H1 (cell line): ENCODE measurements at regions not wholly inside any gene's neighbourhood (a gene's known extent, or its start where the extent isn't known, plus 50 kb on each side); places are given as distances from the start of the nearest gene placed in this dataset.

ENCODE experiments used
- CTCF ChIA-PET: fragments of 300-600 bp; sonication (Branson Sonifier 250); formaldehyde crosslinking; loops from one replicate; lab custom pipeline; 2021; ENCODE audit not compliant: partially characterized antibody; lab: Charles Lee
- POLR2A ChIA-PET: fragments of 300-600 bp; sonication (Branson Sonifier 250); formaldehyde crosslinking; loops from one replicate; lab custom pipeline; 2021; ENCODE audit warnings: inconsistent platforms; ENCODE audit not compliant: partially characterized antibody; lab: Charles Lee
- DNase-seq, 2 experiments: peaks; one replicate each; pipeline versions ENCODE4 v3.0.0 to v3.0.0-alpha.2; 2010 to 2022; ENCODE audit warnings: low spot score in 2 of 2, low read depth in 1 of 2, mixed read lengths in 1 of 2
- FAIRE-seq: peaks from 2 replicates; lab custom pipeline; 2011; peaks lifted over from hg19 to GRCh38; lab: Jason Lieb, UNC
- H2AFZ ChIP-seq: 2 replicates; pipeline ENCODE4 v1.8.1; 2012; ENCODE audit warnings: low read length, inconsistent platforms
- H2AK5ac ChIP-seq: 2 replicates; pipeline ENCODE4 v1.6.1; 2013; ENCODE audit warnings: low read depth, low read length
- H2BK120ac ChIP-seq: replicated peaks from 2 replicates; pipeline ENCODE3; 2013; ENCODE audit warnings: low read depth, low read length, inconsistent platforms
- H2BK12ac ChIP-seq: 2 replicates; pipeline ENCODE4 v1.6.1; 2013; ENCODE audit warnings: low read depth, low read length
- H2BK15ac ChIP-seq: 2 replicates; pipeline ENCODE4 v1.6.1; 2013; ENCODE audit warnings: low read length
- H2BK20ac ChIP-seq: 2 replicates; pipeline ENCODE4 v1.6.1; 2013; ENCODE audit warnings: low read length
- H2BK5ac ChIP-seq: 2 replicates; pipeline ENCODE4 v1.6.1; 2013; ENCODE audit warnings: low read depth, low read length
- H3K14ac ChIP-seq: 2 replicates; pipeline ENCODE4 v1.6.1; 2013; ENCODE audit warnings: inconsistent platforms; ENCODE audit not compliant: insufficient read length
- H3K18ac ChIP-seq: 2 replicates; pipeline ENCODE4 v1.6.1; 2013; ENCODE audit warnings: low read length; ENCODE audit errors: extremely low read depth
- H3K23ac ChIP-seq: 2 replicates; pipeline ENCODE4 v1.6.1; 2013; ENCODE audit warnings: inconsistent platforms; ENCODE audit not compliant: insufficient read length
- H3K23me2 ChIP-seq: 2 replicates; pipeline ENCODE4 v1.6.1; 2013; ENCODE audit warnings: low read depth, low read length
- H3K27ac ChIP-seq: 2 replicates; pipeline ENCODE4 v1.6.1; 2011; ENCODE audit warnings: low read depth, low read length, inconsistent platforms
- H3K27me3 ChIP-seq, 4 experiments: replicated peaks in 1 of 4; 1 replicate in 1 of 4; 2 replicates in 3 of 4; pipeline versions ENCODE4 v1.6.1 to v1.8.1; 2011 to 2013; ENCODE audit warnings: low read length in 3 of 4, mild to moderate bottlenecking in 3 of 4, inconsistent platforms in 2 of 4, mixed read lengths in 2 of 4, moderate library complexity in 1 of 4; ENCODE audit not compliant: control insufficient read depth in 3 of 4, insufficient read depth in 3 of 4; ENCODE audit errors: extremely low read depth in 1 of 4
- H3K36me3 ChIP-seq, 4 experiments: 2 replicates each; pipeline versions ENCODE4 v1.6.1 to v1.8.1; 2011 to 2013; ENCODE audit warnings: mild to moderate bottlenecking in 4 of 4, low read length in 3 of 4, moderate library complexity in 2 of 4, control low read depth in 1 of 4, inconsistent platforms in 1 of 4; ENCODE audit not compliant: insufficient read depth in 4 of 4, control insufficient read depth in 2 of 4
- H3K4ac ChIP-seq: replicated peaks from 2 replicates; pipeline ENCODE3; 2013; ENCODE audit warnings: low read length, low read depth, mixed read lengths, inconsistent platforms; ENCODE audit not compliant: insufficient read length
- H3K4me1 ChIP-seq, 4 experiments: replicated peaks in 1 of 4; 1 replicate in 1 of 4; 2 replicates in 3 of 4; pipeline versions ENCODE4 v1.6.1 to v1.8.1; 2011 to 2013; ENCODE audit warnings: low read length in 3 of 4, inconsistent platforms in 2 of 4, mixed read lengths in 1 of 4; ENCODE audit not compliant: insufficient read depth in 4 of 4, control insufficient read depth in 3 of 4
- H3K4me2 ChIP-seq, 2 experiments: 2 replicates each; pipeline versions ENCODE4 v1.6.1 to v1.8.1; 2011 to 2013; ENCODE audit warnings: low read depth in 2 of 2, low read length in 2 of 2, control low read depth in 1 of 2, inconsistent platforms in 1 of 2, mild to moderate bottlenecking in 1 of 2; ENCODE audit not compliant: insufficient read depth in 1 of 2
- H3K4me3 ChIP-seq, 4 experiments: fragments of 200-600, 300-600 bp in 1 of 4; sonication (generic), shearing (Covaris generic), sonication (Bioruptor Twin) in 1 of 4; 2 replicates each; pipeline versions ENCODE4 v1.5.1 to v1.8.1; 2011 to 2016; ENCODE audit warnings: low read length in 4 of 4, low read depth in 3 of 4, control low read depth in 2 of 4, inconsistent platforms in 2 of 4, mild to moderate bottlenecking in 2 of 4, mixed read lengths in 1 of 4, moderate library complexity in 1 of 4; ENCODE audit not compliant: insufficient read depth in 2 of 4; ENCODE audit errors: extremely low read depth in 1 of 4
- H3K56ac ChIP-seq: replicated peaks from 2 replicates; pipeline ENCODE3; 2013; ENCODE audit warnings: low read depth, mild to moderate bottlenecking, mixed read lengths, low read length, inconsistent platforms; ENCODE audit not compliant: insufficient read length
- H3K79me1 ChIP-seq: 2 replicates; pipeline ENCODE4 v1.6.1; 2013; ENCODE audit warnings: low read depth, low read length, control low read depth
- H3K79me2 ChIP-seq, 2 experiments: 2 replicates each; pipeline versions ENCODE4 v1.6.1 to v1.8.1; 2012 to 2013; ENCODE audit warnings: low read length in 2 of 2, mild to moderate bottlenecking in 2 of 2, inconsistent platforms in 1 of 2; ENCODE audit not compliant: insufficient read depth in 2 of 2, control insufficient read depth in 1 of 2
- H3K9ac ChIP-seq, 4 experiments: replicated peaks in 1 of 4; 1 replicate in 1 of 4; 2 replicates in 3 of 4; pipeline versions ENCODE4 v1.6.1 to v1.8.1; 2011 to 2013; ENCODE audit warnings: low read depth in 3 of 4, low read length in 3 of 4, control low read depth in 2 of 4, mild to moderate bottlenecking in 2 of 4, moderate library complexity in 2 of 4, inconsistent platforms in 1 of 4; ENCODE audit errors: extremely low read depth in 1 of 4
- H3K9me3 ChIP-seq, 2 experiments: 2 replicates each; pipeline versions ENCODE4 v1.6.1 to v1.8.1; 2012 to 2013; ENCODE audit warnings: mild to moderate bottlenecking in 2 of 2, moderate library complexity in 2 of 2, control low read depth in 1 of 2, inconsistent platforms in 1 of 2, low read depth in 1 of 2, low read length in 1 of 2, mixed read lengths in 1 of 2; ENCODE audit not compliant: insufficient read depth in 2 of 2
- H4K20me1 ChIP-seq, 2 experiments: replicated peaks in 1 of 2; 2 replicates each; pipeline versions ENCODE3 to v1.8.1; 2011 to 2013; ENCODE audit warnings: inconsistent platforms in 2 of 2, low read length in 2 of 2, mild to moderate bottlenecking in 1 of 2; ENCODE audit not compliant: insufficient read depth in 2 of 2, control insufficient read depth in 1 of 2
- H4K5ac ChIP-seq: 2 replicates; pipeline ENCODE4 v1.6.1; 2013; ENCODE audit warnings: low read length, low read depth, mixed read lengths, inconsistent platforms; ENCODE audit not compliant: insufficient read length
- H4K8ac ChIP-seq: 2 replicates; pipeline ENCODE4 v1.8.0; 2013; ENCODE audit warnings: mild to moderate bottlenecking, moderate library complexity, low read length, inconsistent platforms; ENCODE audit not compliant: insufficient read depth; ENCODE audit errors: extremely low read depth
- H4K91ac ChIP-seq: replicated peaks from 2 replicates; pipeline ENCODE3; 2013; ENCODE audit warnings: low read length, mixed read lengths, inconsistent platforms; ENCODE audit not compliant: insufficient read length
- ASH2L ChIP-seq: fragments of 200-600, 300-600 bp; sonication (generic); IDR thresholded peaks from one replicate; pipeline ENCODE4 v1.7.1; 2017; ENCODE audit warnings: low read length
- BCL11A ChIP-seq, 2 experiments: IDR thresholded peaks; one replicate each; pipeline ENCODE4 v1.6.1; 2011; ENCODE audit warnings: low read depth in 2 of 2, low read length in 2 of 2, mild to moderate bottlenecking in 2 of 2
- CBX5 ChIP-seq: fragments of 300-800, 300-1000 bp; sonication (generic); IDR thresholded peaks from 2 replicates; pipeline ENCODE4 v1.7.1; 2016; ENCODE audit warnings: antibody characterized with exemption, low read length, low read depth
- CBX8 ChIP-seq: fragments of 300-800, 300-1000 bp; sonication (generic); IDR thresholded peaks from 2 replicates; pipeline ENCODE4 v1.7.1; 2016; ENCODE audit warnings: low read depth, low read length, borderline replicate concordance
- CHD2 ChIP-seq: IDR thresholded peaks from 2 replicates; pipeline ENCODE4 v1.6.1; 2012; ENCODE audit warnings: low read length, improper control_type of control experiment
- CTCF ChIP-seq, 3 experiments: IDR thresholded peaks; 1 replicate in 2 of 3; 2 replicates in 1 of 3; pipeline versions ENCODE4 v1.5.1 to v1.6.1; 2011; ENCODE audit warnings: low read length in 3 of 3, mild to moderate bottlenecking in 3 of 3, inconsistent platforms in 2 of 3, low read depth in 1 of 3, moderate library complexity in 1 of 3; ENCODE audit not compliant: insufficient read depth in 1 of 3; ENCODE audit errors: control extremely low read depth in 1 of 3
- RAD21 ChIP-seq, 2 experiments: IDR thresholded peaks in 1 of 2; conservative IDR thresholded peaks in 1 of 2; 2 replicates each; pipeline ENCODE4 v1.6.1; 2011; ENCODE audit warnings: low read depth in 2 of 2, low read length in 2 of 2, improper control_type of control experiment in 1 of 2, inconsistent platforms in 1 of 2, mild to moderate bottlenecking in 1 of 2, moderate library complexity in 1 of 2
- RBBP5 ChIP-seq: IDR thresholded peaks from 2 replicates; pipeline ENCODE4 v1.7.1; 2012; ENCODE audit warnings: low read depth, mild to moderate bottlenecking, inconsistent platforms, low read length, moderate library complexity, borderline replicate concordance
- SAP30 ChIP-seq: fragments of 300-600 bp; sonication (generic); IDR thresholded peaks from 2 replicates; pipeline ENCODE4 v1.7.1; 2012; ENCODE audit warnings: low read length, moderate library complexity, mild to moderate bottlenecking, inconsistent platforms; ENCODE audit not compliant: insufficient read depth, insufficient replicate concordance
- TAF1 ChIP-seq: IDR thresholded peaks from 2 replicates; pipeline ENCODE4 v1.6.1; 2011; ENCODE audit warnings: mild to moderate bottlenecking, low read depth, low read length
- ZNF274 ChIP-seq: IDR thresholded peaks from 2 replicates; pipeline ENCODE4 v1.7.0; 2012; ENCODE audit warnings: low read length, borderline replicate concordance; ENCODE audit errors: extremely low read depth
- WGBS, 2 experiments: shearing (Covaris generic) in 1 of 2; methylation state at CpG; one replicate each; pipeline versions ENCODE4 v1.1.6 to v1.1.7; 2013 to 2015; ENCODE audit warnings: low lambda C conversion rate in 2 of 2, mixed read lengths in 2 of 2, inconsistent platforms in 1 of 2, low coverage in 1 of 2, missing lambda C conversion rate in 1 of 2; ENCODE audit not compliant: insufficient replicate concordance in 2 of 2, insufficient coverage in 1 of 2, insufficient read length in 1 of 2; ENCODE audit errors: extremely low coverage in 1 of 2, missing lambda C conversion rate in 1 of 2; 5-methylcytosine and 5-hydroxymethylcytosine counted together

DNA sequence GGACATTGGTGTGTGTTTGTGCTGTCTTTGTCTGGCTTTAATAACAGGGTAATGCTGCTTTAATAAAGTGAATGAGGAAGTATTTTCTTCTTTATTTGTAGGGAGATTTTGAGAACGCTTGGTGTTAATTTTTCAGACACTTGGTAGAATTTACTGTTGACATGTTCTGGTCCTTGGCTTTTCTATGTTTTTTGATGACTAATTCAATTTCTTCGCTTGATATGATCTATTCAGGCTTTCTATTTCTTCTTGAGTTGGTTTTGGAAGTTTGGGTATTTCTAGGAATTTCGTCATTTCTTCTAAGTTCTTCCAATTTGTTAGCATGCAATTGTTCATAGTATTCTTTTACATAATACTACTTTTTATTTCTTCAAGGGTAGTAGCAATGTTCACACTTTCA, 167.8 kb downstream of the TTC6 start:
- no peak overlapping the region for H2BK5ac ChIP-seq
- 89% methylated on average over 3 of the region's 3 CpGs; no CpG with 5 or more reads in 1 of the 2 experiments for WGBS, 2 experiments

More for the DNA sequence above, 167.8 kb downstream of the TTC6 start:
- ChIA-PET POLR2A (no interaction called here), CTCF (no interaction called here)
- Histone ChIP-seq H3K9me3 (no peaks in the 10 kb centered on the region), H3K79me2 (no peaks in the 10 kb centered on the region), H2BK20ac (no peak overlapping the region), H2AK5ac (no peak overlapping the region), H3K14ac (no peak overlapping the region), H4K5ac (no peak overlapping the region), H3K23ac (no peak overlapping the region), H3K79me1 (no peaks in the 10 kb centered on the region), H4K91ac (no peak overlapping the region), H4K20me1 (no peaks in the 10 kb centered on the region), H3K4me2 (no peak overlapping the region), H3K36me3 (no peaks in the 10 kb centered on the region), H3K27ac (no peak overlapping the region), H3K4me3 (no peak overlapping the region), H2AFZ (no peak overlapping the region), H2BK12ac (no peak overlapping the region), H2BK15ac (no peak overlapping the region), H3K23me2 (no peaks in the 10 kb centered on the region), H3K56ac (no peak overlapping the region), H3K27me3 (no peaks in the 10 kb centered on the region), H3K18ac (no peak overlapping the region), H3K4me1 (no peaks in the 10 kb centered on the region), H4K8ac (no peak overlapping the region), H3K9ac (no peak overlapping the region), H2BK120ac (no peak overlapping the region), H3K4ac (no peak overlapping the region)
- FAIRE-seq: no peak
- TF ChIP-seq CBX5 (no peak), BCL11A (IDR thresholded peaks at IDR 0.05; ENCODE audit: low read depth in 2 of 2, low read length in 2 of 2) (no peak), CTCF (IDR thresholded peaks at IDR 0.05; ENCODE audit: control extremely low read depth in 1 of 3, insufficient read depth in 1 of 3, low read depth in 1 of 3, low read length in 3 of 3) (no peak), TAF1 (no peak), RAD21 (IDR thresholded peaks at IDR 0.05 in 1 of 2, conservative IDR thresholded peaks at IDR 0.05 in 1 of 2; ENCODE audit: low read depth in 2 of 2, low read length in 2 of 2) (no peak), SAP30 (no peak), ZNF274 (no peak), CBX8 (no peak), ASH2L (no peak), CHD2 (no peak), RBBP5 (no peak)
- no peak for DNase-seq
